Progenitor cell of endocrine pancreas (in vitro differentiated cells): ENCODE measurements at regions not wholly inside any gene's neighbourhood (a gene's known extent, or its start where the extent isn't known, plus 50 kb on each side); places are given as distances from the start of the nearest gene placed in this dataset.

Source experiments
- DNase-seq: peaks from one replicate; pipeline ENCODE4 v3.0.0; 2021; ENCODE audit warnings: low spot score; ENCODE audit not compliant: unreplicated experiment
- H3K27ac Mint-ChIP-seq: 2 replicates; pipeline ENCODE4 v1.8.0; 2021; ENCODE audit warnings: mild to moderate bottlenecking, moderate library complexity, mixed read lengths
- H3K27me3 Mint-ChIP-seq: 2 replicates; pipeline ENCODE4 v1.8.0; 2021; ENCODE audit warnings: mixed read lengths
- H3K36me3 Mint-ChIP-seq: 2 replicates; pipeline ENCODE4 v1.8.0; 2022; ENCODE audit warnings: mixed read lengths; ENCODE audit not compliant: insufficient read depth
- H3K4me1 Mint-ChIP-seq: 2 replicates; pipeline ENCODE4 v1.8.0; 2021; ENCODE audit warnings: low read depth, mixed read lengths
- H3K4me3 Mint-ChIP-seq: 2 replicates; pipeline ENCODE4 v1.8.0; 2021; ENCODE audit warnings: low read depth, mild to moderate bottlenecking, moderate library complexity, mixed read lengths
- H3K9me3 Mint-ChIP-seq: 2 replicates; pipeline ENCODE4 v1.8.0; 2021; ENCODE audit warnings: low read depth, mixed read lengths
- CTCF ChIP-seq: fragments of 200-600 bp; sonication (generic); IDR thresholded peaks from one replicate; pipeline ENCODE4 v1.5.0; 2021; ENCODE audit warnings: antibody characterized with exemption, mild to moderate bottlenecking; ENCODE audit not compliant: unreplicated experiment

GRCh38 chr13:97057176-97057575 lies 62.9 kb upstream of the OXGR1 start:
- Mint-ChIP-seq H3K4me3 (no peak overlapping the region), H3K27me3 (peaks cover 12% of the 10 kb centered on the region), H3K36me3 (no peaks in the 10 kb centered on the region)

GRCh38 chr13:97058391-97058790 lies 64.1 kb upstream of the OXGR1 start:
- H3K4me1 Mint-ChIP-seq: no peaks in the 10 kb centered on the region
- H3K4me3 Mint-ChIP-seq: no peak overlapping the region
- no peak overlapping the region for H3K27ac Mint-ChIP-seq
- DNase-seq: no peak
- H3K36me3 Mint-ChIP-seq: no peaks in the 10 kb centered on the region
- no peak for TF ChIP-seq CTCF
- peaks cover 12% of the 10 kb centered on the region for H3K27me3 Mint-ChIP-seq
- H3K9me3 Mint-ChIP-seq: no peaks in the 10 kb centered on the region

More at GRCh38 chr13:97057176-97057575, 62.9 kb upstream of the OXGR1 start:
- no peak for DNase-seq
- no peak overlapping the region for H3K27ac Mint-ChIP-seq
- H3K4me1 Mint-ChIP-seq: no peaks in the 10 kb centered on the region
- TF ChIP-seq CTCF: no peak
- no peaks in the 10 kb centered on the region for H3K9me3 Mint-ChIP-seq

DNA sequence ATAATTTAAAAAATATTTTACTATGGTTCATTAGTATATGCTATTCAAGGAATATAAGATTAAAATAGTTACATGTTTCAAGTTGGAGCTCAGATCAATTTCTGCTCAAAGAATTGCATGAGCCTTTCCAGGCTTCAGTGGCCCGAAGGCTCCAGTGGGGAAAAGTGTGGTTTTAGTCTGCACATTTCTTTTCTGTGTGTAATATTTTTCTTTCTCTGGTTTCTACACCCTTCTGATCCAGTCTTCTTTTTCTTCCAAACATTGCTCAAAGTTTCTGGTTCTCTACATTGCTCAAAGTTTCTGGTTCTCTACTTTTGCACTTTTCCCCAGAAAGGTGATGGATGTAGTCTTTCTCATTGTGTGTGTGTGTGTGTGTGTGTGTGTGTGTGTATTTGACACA lies 64.7 kb upstream of the OXGR1 start:
- Mint-ChIP-seq H3K27me3 (peaks cover 12% of the 10 kb centered on the region), H3K9me3 (no peaks in the 10 kb centered on the region), H3K4me1 (no peaks in the 10 kb centered on the region), H3K36me3 (no peaks in the 10 kb centered on the region), H3K27ac (no peak overlapping the region), H3K4me3 (no peak overlapping the region)
- no peak for DNase-seq
- TF ChIP-seq CTCF: no peak

DNA sequence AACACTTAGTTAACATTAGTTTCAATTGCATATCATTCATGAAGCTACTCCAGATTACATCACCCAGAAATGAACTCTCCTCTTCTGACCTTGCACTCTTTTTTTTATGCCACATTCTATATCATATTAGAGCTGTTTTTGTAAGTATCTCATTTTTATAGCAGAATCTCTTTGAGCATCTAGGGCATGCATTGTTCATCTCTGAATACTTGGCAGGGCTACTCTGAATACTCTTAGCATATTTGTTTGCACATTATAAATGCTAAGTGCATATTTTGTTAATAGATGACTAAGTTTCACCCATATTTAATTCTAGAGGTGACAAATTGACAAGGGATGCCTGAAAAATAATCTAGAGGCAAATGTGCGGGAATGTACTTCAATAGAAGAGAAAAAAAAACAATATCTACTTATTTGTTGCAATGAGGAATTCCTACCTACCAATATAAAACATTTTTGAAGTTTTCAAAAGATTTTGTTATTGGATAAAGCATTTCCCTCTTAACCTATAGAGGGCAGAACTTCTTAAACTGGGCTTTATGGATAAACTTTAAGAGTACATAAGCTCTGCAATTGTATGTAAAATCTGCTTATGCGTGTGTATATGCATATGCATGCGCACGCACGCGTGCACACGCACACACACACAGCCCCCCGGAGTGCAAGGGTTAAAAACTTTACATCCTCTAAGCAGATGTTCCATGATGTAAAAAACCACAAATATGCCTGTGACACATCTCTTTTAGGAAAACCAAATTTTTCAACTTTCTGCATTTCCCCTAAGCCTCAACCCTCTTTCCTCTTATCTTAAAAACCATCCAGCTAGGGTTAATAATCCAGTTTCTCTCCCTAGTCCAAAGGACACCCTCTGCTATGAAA lies 73.0 kb upstream of the OXGR1 start:
- Mint-ChIP-seq H3K27ac (no peak overlapping the region), H3K36me3 (no peaks in the 10 kb centered on the region), H3K4me3 (no peak overlapping the region), H3K9me3 (peaks cover 5% of the 10 kb centered on the region), H3K4me1 (no peaks in the 10 kb centered on the region), H3K27me3 (peaks cover 23% of the 10 kb centered on the region)
- no peak for TF ChIP-seq CTCF
- no peak for DNase-seq

- DNase-seq: no peak
- H3K27ac Mint-ChIP-seq: no peak overlapping the region
- peaks cover 23% of the 10 kb centered on the region for H3K27me3 Mint-ChIP-seq
- no peaks in the 10 kb centered on the region for H3K4me1 Mint-ChIP-seq
- H3K4me3 Mint-ChIP-seq: no peak overlapping the region
- peaks cover 5% of the 10 kb centered on the region for H3K9me3 Mint-ChIP-seq
- H3K36me3 Mint-ChIP-seq: no peaks in the 10 kb centered on the region
- TF ChIP-seq CTCF: no peak
Observed at GRCh38 chr13:97068151-97068550, 73.9 kb upstream of the OXGR1 start.
